Erythroblast (primary cell): ENCODE measurements at regions not wholly inside any gene's neighbourhood (a gene's known extent, or its start where the extent isn't known, plus 50 kb on each side); places are given as distances from the start of the nearest gene placed in this dataset.

Experiments used
- DNase-seq, 2 experiments: peaks; one replicate each; lab custom pipeline; 2025; lab: John Stamatoyannopoulos, UW
- GATA1 ChIP-seq: IDR thresholded peaks from 2 replicates; pipeline ENCODE4 v1.6.1; 2011; ENCODE audit warnings: low read depth, mild to moderate bottlenecking, control low read depth, low read length, moderate library complexity
- POLR2A ChIP-seq: IDR thresholded peaks from 2 replicates; pipeline ENCODE4 v1.6.1; 2011; ENCODE audit warnings: mild to moderate bottlenecking, low read length

DNA sequence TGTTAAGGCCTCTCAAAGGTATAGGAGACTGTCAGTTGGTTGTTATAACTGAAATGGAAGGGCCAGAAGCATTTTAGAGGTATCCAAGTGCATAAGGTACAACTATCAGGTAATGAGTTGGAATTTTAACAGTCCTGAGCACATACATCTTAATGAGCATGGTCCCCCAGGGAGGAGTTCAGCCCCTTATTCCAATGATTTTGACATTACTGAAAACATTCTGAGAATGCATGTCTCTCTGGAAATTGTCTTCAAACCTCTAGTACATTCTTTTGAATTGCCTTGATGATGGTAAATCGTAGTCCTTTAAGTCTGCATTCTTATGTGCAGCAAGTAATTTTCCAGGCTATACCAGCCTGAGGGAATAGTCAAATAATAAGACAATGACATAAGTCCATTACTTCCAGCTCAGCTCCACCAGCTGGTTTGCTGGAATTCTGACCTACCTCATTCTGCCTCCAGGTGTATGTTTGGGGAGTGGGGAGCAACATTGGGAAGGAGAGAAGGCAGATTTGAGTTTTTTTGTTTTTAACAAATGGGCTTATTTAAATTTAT lies 239.2 kb downstream of the MSRB3 start:
- TF ChIP-seq POLR2A (no peak), GATA1 (no peak)
- DNase-seq, result no peak

DNA sequence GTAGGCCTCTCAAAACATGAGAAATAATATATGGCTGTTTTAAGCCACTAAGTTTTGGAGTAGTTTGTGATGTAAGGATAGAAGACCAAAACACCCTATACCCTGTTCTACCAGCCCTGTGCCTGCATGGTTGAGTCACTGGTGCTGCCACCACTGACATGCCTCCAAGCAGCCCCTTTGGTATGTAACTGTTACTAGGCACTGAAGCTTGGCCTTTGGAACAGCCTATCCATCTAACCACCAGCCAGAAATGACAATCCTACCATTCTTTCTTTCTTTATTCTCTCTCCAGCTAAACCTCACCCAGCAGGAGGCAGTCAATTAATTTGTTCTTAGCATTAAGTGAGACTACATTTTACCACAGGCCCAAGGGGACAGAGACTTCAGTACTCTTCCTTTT lies 240.3 kb downstream of the MSRB3 start:
- DNase-seq, result no peak
- TF ChIP-seq GATA1, result no peak
- TF ChIP-seq POLR2A, result no peak

- no peak for DNase-seq
- TF ChIP-seq GATA1 (no peak), POLR2A (no peak)
Observed at GRCh38 chr12:65520658-65521057, 242.2 kb downstream of the MSRB3 start.

DNA sequence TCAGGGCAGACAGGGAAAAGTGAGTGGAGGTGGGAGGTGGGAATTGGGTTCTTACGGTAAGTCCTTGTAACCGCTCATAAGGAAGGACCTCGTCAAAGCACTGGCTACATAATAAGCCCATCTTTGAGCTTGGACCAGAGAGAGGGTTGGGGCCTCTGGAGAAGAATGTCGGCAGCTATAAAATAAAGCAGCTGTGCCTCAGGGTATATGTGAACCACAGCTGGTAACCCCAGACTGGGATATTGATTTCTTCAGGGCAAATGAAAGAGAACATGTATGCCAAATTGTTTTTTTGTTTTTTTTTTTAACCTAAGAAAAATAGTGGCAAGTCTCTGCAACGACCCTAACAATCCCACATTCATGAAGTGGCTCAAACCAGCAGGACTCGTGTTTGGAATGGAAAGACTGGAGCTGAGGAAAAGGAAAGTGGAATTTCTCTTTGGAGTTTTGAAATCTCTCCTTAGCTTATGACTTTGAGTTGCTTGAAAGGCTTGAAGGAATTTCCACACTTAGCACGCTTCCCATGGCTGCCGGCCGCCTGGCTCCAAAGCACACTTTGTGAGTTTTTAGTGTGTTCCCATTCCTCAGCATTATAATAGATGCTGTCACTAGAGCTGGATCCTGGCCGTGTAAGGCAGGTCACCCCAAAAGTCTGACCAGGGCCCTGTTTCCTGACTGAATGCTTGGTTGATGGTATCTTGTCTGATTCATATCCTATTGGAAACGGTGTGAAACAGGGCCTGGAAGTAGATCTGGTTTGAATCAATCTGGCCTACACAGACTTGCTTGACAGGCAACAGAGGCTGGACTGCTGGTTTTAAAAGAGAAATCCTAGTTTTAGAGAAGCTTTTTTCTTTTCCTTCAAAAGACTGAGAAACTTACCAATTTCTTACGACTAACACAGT lies 244.7 kb downstream of the MSRB3 start:
- TF ChIP-seq GATA1 (no peak), POLR2A (no peak)
- DNase-seq, result no peak

GRCh38 chr12:65524666-65525065 lies 246.2 kb downstream of the MSRB3 start:
- DNase-seq, result no peak

DNA sequence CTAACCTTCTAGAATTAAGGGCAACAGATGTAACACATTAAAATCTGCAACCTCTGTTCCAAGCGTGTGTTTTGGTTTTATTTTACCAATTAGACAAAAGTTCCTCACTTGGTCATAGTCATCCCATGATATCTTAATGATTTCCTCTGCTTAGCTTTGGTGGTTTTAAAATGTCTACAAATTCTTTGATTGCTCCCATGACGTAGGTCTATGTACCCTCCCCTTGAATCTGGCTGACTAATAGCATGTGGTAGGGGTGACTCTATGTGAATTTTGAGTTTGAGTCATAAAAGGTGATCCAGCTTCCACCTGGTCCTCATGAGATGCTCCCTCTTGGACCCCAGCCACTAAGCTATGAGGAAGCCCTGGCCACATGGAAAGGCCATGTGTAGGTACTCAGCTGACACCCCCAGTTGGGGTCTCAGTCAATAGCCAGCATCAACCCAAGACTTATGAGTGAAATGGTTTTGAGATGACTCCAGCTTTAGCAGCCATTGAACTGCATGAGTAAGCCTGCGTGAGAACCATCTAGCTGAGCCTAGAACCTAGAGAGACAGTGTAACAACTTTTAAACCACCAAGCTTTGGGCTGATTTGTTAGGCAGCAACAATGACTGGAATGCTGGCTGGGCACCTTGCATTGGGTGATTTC lies 247.1 kb downstream of the MSRB3 start:
- TF ChIP-seq POLR2A, result no peak
- TF ChIP-seq GATA1, result no peak
- DNase-seq, result no peak

More at GRCh38 chr12:65524666-65525065, 246.2 kb downstream of the MSRB3 start:
- TF ChIP-seq POLR2A (no peak), GATA1 (no peak)

DNA sequence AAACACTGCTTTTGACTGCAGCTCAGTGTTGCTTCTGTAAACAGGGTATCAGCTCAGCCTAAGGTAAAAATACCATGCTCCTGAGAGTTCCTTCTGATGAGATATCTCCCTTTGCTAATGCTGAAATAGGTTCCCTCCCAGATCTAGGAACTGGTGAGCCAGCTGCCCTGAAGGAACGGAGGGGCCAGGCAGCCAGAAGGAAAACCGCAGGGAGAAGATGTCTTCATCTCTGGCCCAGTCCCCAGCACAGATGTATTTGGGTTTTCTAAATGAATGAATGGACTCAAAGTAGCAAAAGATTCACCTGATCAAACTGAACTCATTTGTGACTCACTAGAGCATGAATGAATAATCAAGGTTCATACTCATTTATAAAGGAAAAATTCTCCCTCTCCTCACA lies 247.8 kb downstream of the MSRB3 start:
- no peak for DNase-seq
- TF ChIP-seq POLR2A (no peak), GATA1 (no peak)

DNA sequence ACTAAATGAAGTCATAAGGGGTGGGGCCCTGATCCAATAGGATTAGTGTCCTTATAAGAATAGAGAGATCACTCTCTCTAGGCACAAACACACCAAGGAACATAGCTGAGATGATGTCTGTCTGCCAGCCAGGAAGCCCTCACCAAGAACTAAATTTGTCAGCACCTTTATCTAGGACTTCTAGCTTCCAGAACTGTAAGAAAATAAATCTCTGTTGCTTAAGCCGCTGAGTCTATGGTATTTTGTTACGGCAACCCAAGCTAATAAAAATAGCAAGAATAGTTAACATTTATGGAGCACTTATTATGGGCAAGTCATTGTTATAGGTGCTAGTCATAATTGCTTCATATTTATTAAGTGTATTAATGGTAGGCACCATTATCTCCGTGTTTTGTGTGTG lies 249.6 kb downstream of the MSRB3 start:
- TF ChIP-seq GATA1 (no peak), POLR2A (no peak)
- no peak for DNase-seq

DNA sequence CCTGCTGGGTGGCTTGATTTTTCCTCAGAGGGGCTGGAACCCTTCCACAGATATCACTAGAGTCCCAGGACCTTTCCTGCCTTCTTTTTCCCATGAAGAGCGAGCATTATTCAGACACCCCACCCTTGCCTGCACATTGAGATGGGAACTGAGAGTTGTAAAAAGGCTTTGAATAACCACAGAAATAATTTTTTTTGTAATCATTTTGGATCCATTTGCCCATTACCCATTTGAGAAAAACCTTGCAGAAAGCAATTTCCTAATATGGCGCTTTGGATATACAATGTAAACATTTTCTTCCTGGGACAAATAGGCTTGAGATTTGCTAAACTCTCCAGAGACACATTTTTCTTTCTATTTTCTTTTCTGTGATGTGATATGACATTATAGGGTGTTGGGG lies 250.6 kb downstream of the MSRB3 start:
- DNase-seq, result no peak
- TF ChIP-seq GATA1 (no peak), POLR2A (no peak)

DNA sequence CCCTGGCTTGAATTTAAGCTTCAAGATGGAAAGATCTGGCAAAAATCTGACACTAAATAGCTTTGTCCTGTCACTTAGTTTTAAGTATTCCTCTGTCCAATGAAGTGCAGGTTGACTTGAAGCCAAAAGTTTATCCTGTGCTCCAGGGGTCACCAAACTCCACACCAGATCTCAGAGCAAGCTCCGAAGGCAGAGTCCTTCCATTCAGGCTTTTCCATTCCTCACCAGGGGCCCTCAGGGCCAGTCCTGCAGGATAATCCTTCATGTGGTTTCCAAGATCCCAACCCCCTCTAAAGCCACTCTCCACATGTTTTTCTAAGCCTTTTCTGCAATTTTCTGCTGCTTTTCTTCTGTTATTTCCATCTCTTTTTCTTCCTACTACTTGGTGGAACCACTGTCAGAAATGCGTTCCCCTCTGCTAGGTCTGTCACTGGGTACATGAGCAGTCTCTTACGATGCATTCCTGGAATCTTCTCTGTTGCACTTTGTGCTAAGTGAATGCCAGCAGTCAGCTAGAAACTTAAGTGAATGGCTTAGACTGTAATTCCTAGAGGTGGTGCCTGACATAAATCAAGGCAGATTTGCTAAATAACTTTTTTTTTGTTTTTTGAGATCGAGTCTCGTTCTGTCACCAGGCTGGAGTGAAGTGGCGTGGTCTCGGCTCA lies 251.4 kb downstream of the MSRB3 start:
- TF ChIP-seq POLR2A (no peak), GATA1 (no peak)
- no peak for DNase-seq

- DNase-seq, result no peak
- TF ChIP-seq GATA1 (no peak), POLR2A (no peak)
Observed at GRCh38 chr12:65532162-65532561, 253.7 kb downstream of the MSRB3 start.

DNA sequence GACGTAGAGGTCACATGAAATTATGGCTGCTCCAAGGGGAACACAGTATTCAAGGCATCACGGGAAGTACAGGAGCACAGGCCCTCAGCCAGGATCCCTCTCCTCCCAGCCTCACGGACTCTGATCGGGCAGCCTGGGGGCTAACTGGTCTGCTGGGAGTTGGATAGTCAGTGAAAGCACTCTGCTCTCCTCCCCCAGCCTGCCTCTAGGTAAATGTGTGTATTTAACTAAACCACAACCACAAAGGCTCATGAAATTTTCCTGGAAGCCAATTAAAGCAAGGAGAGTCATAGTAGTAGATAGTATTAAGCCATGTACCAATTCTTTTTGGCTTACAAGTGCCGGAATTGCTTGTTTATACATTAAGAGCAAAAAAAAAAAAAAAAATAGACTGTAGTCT lies 254.3 kb downstream of the MSRB3 start:
- TF ChIP-seq POLR2A (no peak), GATA1 (no peak)
- no peak for DNase-seq

GRCh38 chr12:65533177-65533883 lies 254.8 kb downstream of the MSRB3 start:
- TF ChIP-seq GATA1 (no peak), POLR2A (no peak)
- DNase-seq, result no peak
